ENCODE measurements at regions not wholly inside any gene's neighbourhood (a gene's known extent, or its start where the extent isn't known, plus 50 kb on each side); places are given as distances from the start of the nearest gene placed in this dataset.
A peak's percentile ranks its signal among the peaks of the same experiment; 100 is the strongest.

DNA sequence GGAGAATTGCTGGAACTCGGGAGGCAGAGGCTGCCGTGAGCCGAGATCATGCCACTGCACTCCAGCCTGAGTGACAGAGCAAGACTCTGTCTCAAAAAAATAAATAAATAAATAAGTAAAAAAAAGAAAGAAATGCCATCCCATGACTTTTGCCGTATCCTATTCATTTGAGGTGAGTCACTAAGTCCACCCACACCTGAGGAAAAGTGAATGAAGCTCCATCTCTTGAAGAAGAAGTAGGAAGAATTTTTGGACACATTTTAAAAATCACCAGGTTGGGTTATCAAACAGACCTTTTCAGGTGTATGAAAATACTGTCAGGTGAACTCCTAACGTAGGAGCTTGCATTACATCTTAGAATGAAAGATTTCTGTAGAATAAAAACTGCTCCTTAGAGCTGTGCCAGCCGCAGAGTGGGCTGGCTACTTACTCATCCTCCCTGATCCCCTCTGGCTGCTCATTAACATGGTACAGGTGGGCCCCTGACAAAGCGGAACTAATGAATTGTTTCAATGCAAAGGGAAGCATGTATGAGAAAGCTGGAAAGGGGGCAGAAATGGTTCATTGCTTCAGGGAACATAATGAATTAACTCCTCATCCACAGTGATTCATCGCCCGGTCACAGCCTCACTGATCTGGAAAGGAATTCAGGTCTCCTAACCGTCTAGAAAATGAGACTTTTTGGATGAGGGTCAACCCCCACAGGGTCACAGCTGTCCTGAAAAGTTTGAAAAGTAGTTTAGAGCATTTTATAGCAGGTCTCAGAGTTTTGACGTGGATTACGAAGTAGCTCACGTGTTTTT is 191.4 kb downstream of the SPP2 start:
- peak in 1 of 2 donors; percentile 5 for DNase-seq
- no peak for TF ChIP-seq POLR2A (IDR thresholded peaks at IDR 0.05)
- TF ChIP-seq, protein P1, sequence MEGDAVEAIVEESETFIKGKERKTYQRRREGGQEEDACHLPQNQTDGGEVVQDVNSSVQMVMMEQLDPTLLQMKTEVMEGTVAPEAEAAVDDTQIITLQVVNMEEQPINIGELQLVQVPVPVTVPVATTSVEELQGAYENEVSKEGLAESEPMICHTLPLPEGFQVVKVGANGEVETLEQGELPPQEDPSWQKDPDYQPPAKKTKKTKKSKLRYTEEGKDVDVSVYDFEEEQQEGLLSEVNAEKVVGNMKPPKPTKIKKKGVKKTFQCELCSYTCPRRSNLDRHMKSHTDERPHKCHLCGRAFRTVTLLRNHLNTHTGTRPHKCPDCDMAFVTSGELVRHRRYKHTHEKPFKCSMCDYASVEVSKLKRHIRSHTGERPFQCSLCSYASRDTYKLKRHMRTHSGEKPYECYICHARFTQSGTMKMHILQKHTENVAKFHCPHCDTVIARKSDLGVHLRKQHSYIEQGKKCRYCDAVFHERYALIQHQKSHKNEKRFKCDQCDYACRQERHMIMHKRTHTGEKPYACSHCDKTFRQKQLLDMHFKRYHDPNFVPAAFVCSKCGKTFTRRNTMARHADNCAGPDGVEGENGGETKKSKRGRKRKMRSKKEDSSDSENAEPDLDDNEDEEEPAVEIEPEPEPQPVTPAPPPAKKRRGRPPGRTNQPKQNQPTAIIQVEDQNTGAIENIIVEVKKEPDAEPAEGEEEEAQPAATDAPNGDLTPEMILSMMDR (IDR thresholded peaks at IDR 0.05): no peak
- H3K27me3 ChIP-seq: no peaks in the 10 kb centered on the region
- H3K27ac ChIP-seq: no peak overlapping the region
- intact Hi-C loops (cut with DNase I): no loop called here
- 67 to 68% methylated on average over 13 of the region's 13 CpGs for WGBS, 2 donors
- H3K4me3 ChIP-seq (replicated peaks in 1 of 3): no peak overlapping the region
- H3K9me3 ChIP-seq: no peaks in the 10 kb centered on the region
- H3K36me3 ChIP-seq: no peaks in the 10 kb centered on the region
- H3K4me1 ChIP-seq: peaks cover 0 to 4% of the 10 kb centered on the region in 2 donors

DNA sequence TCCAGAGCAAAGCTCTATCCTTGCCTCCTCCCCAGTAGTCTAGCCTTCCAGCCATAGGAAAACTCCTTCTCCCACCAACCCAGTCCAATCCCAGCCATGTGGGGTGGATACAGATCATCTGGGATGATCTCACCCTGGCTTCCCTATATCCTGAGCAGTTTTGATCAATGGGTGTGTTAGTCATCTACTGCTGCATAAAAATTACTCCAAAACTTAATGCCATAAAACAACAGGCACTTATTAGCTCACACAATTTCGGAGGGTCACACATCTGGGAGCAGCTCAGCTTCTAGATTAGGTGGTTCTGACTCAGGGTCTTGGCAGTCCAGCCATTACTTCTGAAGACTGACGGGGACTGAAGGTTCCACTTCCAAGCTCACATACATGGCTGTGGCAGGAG is 190.4 kb downstream of the SPP2 start:
- TF ChIP-seq, protein P1 (IDR thresholded peaks at IDR 0.05): no peak
- no peak for TF ChIP-seq POLR2A (IDR thresholded peaks at IDR 0.05)
- Histone ChIP-seq H3K9me3 (no peaks in the 10 kb centered on the region), H3K36me3 (no peaks in the 10 kb centered on the region), H3K4me1 (peaks cover 0 to 4% of the 10 kb centered on the region in 2 donors), H3K4me3 (replicated peaks in 1 of 3) (no peak overlapping the region), H3K27me3 (no peaks in the 10 kb centered on the region), H3K27ac (no peak overlapping the region)
- no peak for DNase-seq
- intact Hi-C loops (cut with DNase I): no loop called here
- WGBS, 2 donors: 83 to 89% methylated on average over 2 of the region's 2 CpGs

DNA sequence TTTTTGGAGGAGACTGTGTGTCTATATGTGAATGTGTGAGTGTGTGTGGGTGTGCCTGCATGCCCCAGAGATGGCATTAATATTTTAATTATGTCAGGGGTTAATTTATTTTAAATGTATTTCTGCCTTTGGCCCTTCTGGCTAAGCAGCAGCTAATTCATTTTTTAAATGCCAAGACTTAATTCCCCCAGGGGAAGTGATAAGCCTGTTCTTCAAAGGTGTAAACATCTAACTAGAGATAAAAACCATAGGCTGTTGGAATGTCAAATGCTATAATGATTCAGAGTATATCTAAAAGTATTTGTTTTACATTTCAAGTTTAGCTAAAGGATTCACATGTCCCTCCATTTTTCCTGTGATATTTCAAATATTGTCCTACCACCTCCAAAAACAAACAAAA is 184.7 kb downstream of the SPP2 start:
- H3K27ac ChIP-seq: no peak overlapping the region

DNA sequence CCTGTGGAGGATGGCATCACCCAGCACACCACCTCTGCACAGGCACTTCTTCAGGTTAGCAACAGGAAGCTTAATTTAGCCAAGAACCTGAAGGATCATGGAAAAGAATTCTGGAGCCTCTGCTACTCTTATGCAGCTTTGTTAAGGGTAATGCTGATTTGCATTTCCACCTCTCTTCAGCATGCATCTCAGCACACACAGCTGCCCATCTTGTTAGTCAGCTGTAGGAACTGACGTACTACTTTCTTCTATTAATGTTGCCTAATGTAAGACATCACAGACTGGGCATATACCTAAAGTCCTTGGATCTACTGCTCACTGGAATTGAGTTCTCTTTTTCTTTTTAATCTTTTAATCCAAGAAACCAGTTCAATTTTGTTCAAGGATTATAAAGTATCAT is 181.0 kb downstream of the SPP2 start:
- H3K27ac ChIP-seq: no peak overlapping the region
- WGBS, 2 donors: 75 to 96% methylated on average over 1 of the region's 1 CpG
- no peaks in the 10 kb centered on the region for H3K9me3 ChIP-seq
- no peak overlapping the region for H3K4me3 ChIP-seq (replicated peaks in 1 of 3)
- TF ChIP-seq, protein P1 (IDR thresholded peaks at IDR 0.05): no peak
- intact Hi-C loops (cut with DNase I): no loop called here
- H3K4me1 ChIP-seq: no peaks in the 10 kb centered on the region
- DNase-seq: no peak
- H3K27me3 ChIP-seq: no peaks in the 10 kb centered on the region
- H3K36me3 ChIP-seq: no peaks in the 10 kb centered on the region

More for the DNA sequence above, 184.7 kb downstream of the SPP2 start:
- Histone ChIP-seq H3K9me3 (no peaks in the 10 kb centered on the region), H3K36me3 (no peaks in the 10 kb centered on the region), H3K4me3 (replicated peaks in 1 of 3) (no peak overlapping the region), H3K4me1 (no peaks in the 10 kb centered on the region), H3K27me3 (no peaks in the 10 kb centered on the region)
- TF ChIP-seq, protein P1 (IDR thresholded peaks at IDR 0.05): no peak
- TF ChIP-seq POLR2A (IDR thresholded peaks at IDR 0.05): no peak
- no peak for DNase-seq
- intact Hi-C loops (cut with DNase I): no loop called here

DNA sequence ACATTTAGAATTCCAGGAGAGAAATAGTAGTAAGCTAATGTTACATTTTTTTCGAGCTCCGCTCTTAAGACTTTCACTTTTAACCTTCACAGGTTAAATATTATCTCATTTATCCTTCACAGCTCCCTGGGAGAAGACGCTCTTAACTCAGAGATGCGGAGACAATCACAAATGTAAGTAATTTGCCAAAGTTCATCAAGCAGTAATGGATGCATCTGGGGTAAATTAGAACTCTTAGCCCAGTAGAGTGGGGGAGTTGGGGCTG is 168.5 kb downstream of the SPP2 start:
- intact Hi-C loops (cut with DNase I): no loop called here
- TF ChIP-seq, protein P1 (IDR thresholded peaks at IDR 0.05): no peak
- TF ChIP-seq POLR2A (IDR thresholded peaks at IDR 0.05): no peak
- no peaks in the 10 kb centered on the region for H3K4me1 ChIP-seq
- WGBS, 2 donors: 91 to 92% methylated on average over 4 of the region's 4 CpGs
- DNase-seq: no peak
- no peak overlapping the region for H3K4me3 ChIP-seq (replicated peaks in 1 of 3)
- no peaks in the 10 kb centered on the region for H3K27me3 ChIP-seq
- H3K9me3 ChIP-seq: no peaks in the 10 kb centered on the region
- H3K36me3 ChIP-seq: no peaks in the 10 kb centered on the region
- no peak overlapping the region for H3K27ac ChIP-seq

All from thyroid gland (tissue), 4 donors.